ENCODE measurements at regions not wholly inside any gene's neighbourhood (a gene's known extent, or its start where the extent isn't known, plus 50 kb on each side); places are given as distances from the start of the nearest gene placed in this dataset.

GRCh38 chr1:87715471-87715870 lies 386.8 kb downstream of the LMO4 start:
- H3K4me3 ChIP-seq (ENCODE audit: low read depth in 1 of 2, low read length in 2 of 2) = no peak overlapping the region
- H3K36me3 ChIP-seq (ENCODE audit: insufficient read depth, low read length) = no peaks in the 10 kb centered on the region
- no peaks in the 10 kb centered on the region for H3K27me3 ChIP-seq (ENCODE audit: control insufficient read depth in 1 of 2, insufficient read depth in 2 of 2, low read length in 2 of 2)
- H3K9me3 ChIP-seq (ENCODE audit: low read length) = no peaks in the 10 kb centered on the region
- H3K9ac ChIP-seq (ENCODE audit: low read length) = no peak overlapping the region
- peaks cover 9% of the 10 kb centered on the region for H3K4me1 ChIP-seq (ENCODE audit: insufficient read depth, low read length)
- H3K27ac ChIP-seq (ENCODE audit: low read depth, low read length) = no peak overlapping the region

- Histone ChIP-seq H3K36me3 (ENCODE audit: insufficient read depth, low read length) (no peaks in the 10 kb centered on the region), H3K9ac (ENCODE audit: low read length) (no peak overlapping the region), H3K9me3 (ENCODE audit: low read length) (no peaks in the 10 kb centered on the region), H3K27me3 (ENCODE audit: control insufficient read depth in 1 of 2, insufficient read depth in 2 of 2, low read length in 2 of 2) (no peaks in the 10 kb centered on the region), H3K4me3 (ENCODE audit: low read depth in 1 of 2, low read length in 2 of 2) (no peak overlapping the region), H3K27ac (ENCODE audit: low read depth, low read length) (no peak overlapping the region), H3K4me1 (ENCODE audit: insufficient read depth, low read length) (peaks cover 9% of the 10 kb centered on the region)
Measured at GRCh38 chr1:87717157-87717670, 388.5 kb downstream of the LMO4 start.

DNA sequence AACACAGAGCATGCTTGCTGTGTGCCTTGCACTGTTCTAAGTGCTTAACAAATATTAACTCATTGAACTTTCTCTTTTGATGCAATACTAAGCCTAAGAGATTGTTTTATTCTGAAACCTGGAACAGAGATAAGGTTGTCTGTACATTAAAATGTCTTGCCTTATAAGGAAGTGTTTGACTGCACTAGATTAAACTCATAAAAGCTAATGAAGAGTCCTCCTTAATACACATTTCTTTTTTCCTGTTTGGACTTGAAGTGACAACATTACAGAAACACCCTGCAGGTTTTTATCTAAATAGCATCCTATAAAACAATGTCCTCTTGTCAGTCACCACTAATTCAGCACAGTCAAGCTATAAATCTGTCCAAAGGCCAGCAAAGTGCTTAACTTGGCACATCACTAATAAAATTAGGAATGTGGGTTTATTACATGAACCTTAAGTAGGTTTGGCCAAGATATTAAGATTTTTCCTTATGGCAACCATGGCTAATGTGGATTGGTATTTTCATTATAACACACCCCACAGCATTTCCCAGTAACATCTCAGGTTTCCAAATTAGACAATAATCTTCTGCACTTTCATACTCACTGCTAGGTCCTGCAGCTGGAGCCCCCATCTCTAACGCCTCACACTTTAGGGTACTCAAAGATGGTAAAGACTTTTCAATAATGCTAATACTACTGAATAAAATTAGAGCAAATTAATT lies 389.7 kb downstream of the LMO4 start:
- Histone ChIP-seq H3K4me3 (ENCODE audit: low read depth in 1 of 2, low read length in 2 of 2) (no peak overlapping the region), H3K27ac (ENCODE audit: low read depth, low read length) (no peak overlapping the region), H3K9ac (ENCODE audit: low read length) (no peak overlapping the region), H3K9me3 (ENCODE audit: low read length) (no peaks in the 10 kb centered on the region), H3K4me1 (ENCODE audit: insufficient read depth, low read length) (peaks cover 9% of the 10 kb centered on the region), H3K36me3 (ENCODE audit: insufficient read depth, low read length) (no peaks in the 10 kb centered on the region), H3K27me3 (ENCODE audit: control insufficient read depth in 1 of 2, insufficient read depth in 2 of 2, low read length in 2 of 2) (no peaks in the 10 kb centered on the region)

DNA sequence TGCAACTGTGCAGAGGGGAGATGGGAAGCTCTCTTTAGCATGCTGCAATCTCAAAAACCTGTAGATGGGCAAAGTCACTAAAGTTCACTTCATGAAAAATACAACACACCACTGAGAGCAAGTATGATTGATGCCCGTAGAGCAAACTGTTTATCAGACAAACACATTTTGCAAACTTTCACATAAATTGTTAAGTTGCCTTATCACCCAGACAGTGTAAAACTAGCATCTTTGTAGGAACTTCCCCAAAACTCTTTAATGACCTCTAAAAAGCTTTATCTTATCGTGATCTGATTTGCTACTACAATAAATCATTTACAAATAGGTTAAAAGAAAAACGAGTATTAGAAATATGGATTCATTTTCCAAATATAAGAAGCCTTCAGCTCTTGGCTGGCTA lies 391.0 kb downstream of the LMO4 start:
- H3K27me3 ChIP-seq (ENCODE audit: control insufficient read depth in 1 of 2, insufficient read depth in 2 of 2, low read length in 2 of 2) = no peaks in the 10 kb centered on the region
- no peak overlapping the region for H3K27ac ChIP-seq (ENCODE audit: low read depth, low read length)
- no peak overlapping the region for H3K9ac ChIP-seq (ENCODE audit: low read length)
- H3K4me1 ChIP-seq (ENCODE audit: insufficient read depth, low read length) = peaks cover 9% of the 10 kb centered on the region
- H3K4me3 ChIP-seq (ENCODE audit: low read depth in 1 of 2, low read length in 2 of 2) = no peak overlapping the region
- no peaks in the 10 kb centered on the region for H3K9me3 ChIP-seq (ENCODE audit: low read length)
- H3K36me3 ChIP-seq (ENCODE audit: insufficient read depth, low read length) = no peaks in the 10 kb centered on the region

- no peak overlapping the region for H3K9ac ChIP-seq (ENCODE audit: low read length)
- H3K4me3 ChIP-seq (ENCODE audit: low read depth in 1 of 2, low read length in 2 of 2) = no peak overlapping the region
- H3K27me3 ChIP-seq (ENCODE audit: control insufficient read depth in 1 of 2, insufficient read depth in 2 of 2, low read length in 2 of 2) = no peaks in the 10 kb centered on the region
- peaks cover 9% of the 10 kb centered on the region for H3K4me1 ChIP-seq (ENCODE audit: insufficient read depth, low read length)
- no peaks in the 10 kb centered on the region for H3K36me3 ChIP-seq (ENCODE audit: insufficient read depth, low read length)
- H3K9me3 ChIP-seq (ENCODE audit: low read length) = no peaks in the 10 kb centered on the region
- H3K27ac ChIP-seq (ENCODE audit: low read depth, low read length) = no peak overlapping the region
Measured at GRCh38 chr1:87720561-87720960, 391.9 kb downstream of the LMO4 start.

DNA sequence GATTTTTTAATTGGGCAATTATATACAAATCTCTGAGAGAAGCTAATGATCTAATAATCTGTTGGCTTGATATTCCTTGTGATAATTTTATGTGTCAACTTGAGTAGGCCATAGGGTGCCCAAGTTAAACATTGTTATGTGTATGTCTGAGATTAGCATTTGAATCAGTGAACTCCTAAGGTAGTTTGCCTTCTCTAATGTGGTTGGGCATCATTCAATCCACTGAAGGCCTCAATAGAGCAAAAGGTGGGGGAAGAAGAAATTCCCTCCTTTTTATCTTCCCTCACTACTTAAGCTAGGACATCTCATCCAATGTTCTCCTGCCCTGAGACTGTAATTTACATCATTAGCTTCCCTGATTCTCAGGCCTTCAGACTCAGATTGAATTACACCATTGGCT lies 394.5 kb downstream of the LMO4 start:
- H3K36me3 ChIP-seq (ENCODE audit: insufficient read depth, low read length) = no peaks in the 10 kb centered on the region
- no peaks in the 10 kb centered on the region for H3K9me3 ChIP-seq (ENCODE audit: low read length)
- no peak overlapping the region for H3K27ac ChIP-seq (ENCODE audit: low read depth, low read length)
- no peak overlapping the region for H3K9ac ChIP-seq (ENCODE audit: low read length)
- H3K27me3 ChIP-seq (ENCODE audit: control insufficient read depth in 1 of 2, insufficient read depth in 2 of 2, low read length in 2 of 2) = no peaks in the 10 kb centered on the region
- H3K4me1 ChIP-seq (ENCODE audit: insufficient read depth, low read length) = peaks cover 5% of the 10 kb centered on the region
- no peak overlapping the region for H3K4me3 ChIP-seq (ENCODE audit: low read depth in 1 of 2, low read length in 2 of 2)

GRCh38 chr1:87728169-87728568 lies 399.5 kb downstream of the LMO4 start:
- Histone ChIP-seq H3K27ac (ENCODE audit: low read depth, low read length) (no peak overlapping the region), H3K4me3 (ENCODE audit: low read depth in 1 of 2, low read length in 2 of 2) (no peak overlapping the region), H3K9ac (ENCODE audit: low read length) (no peak overlapping the region), H3K9me3 (ENCODE audit: low read length) (no peaks in the 10 kb centered on the region), H3K36me3 (ENCODE audit: insufficient read depth, low read length) (no peaks in the 10 kb centered on the region), H3K4me1 (ENCODE audit: insufficient read depth, low read length) (no peaks in the 10 kb centered on the region), H3K27me3 (ENCODE audit: control insufficient read depth in 1 of 2, insufficient read depth in 2 of 2, low read length in 2 of 2) (no peaks in the 10 kb centered on the region)

DNA sequence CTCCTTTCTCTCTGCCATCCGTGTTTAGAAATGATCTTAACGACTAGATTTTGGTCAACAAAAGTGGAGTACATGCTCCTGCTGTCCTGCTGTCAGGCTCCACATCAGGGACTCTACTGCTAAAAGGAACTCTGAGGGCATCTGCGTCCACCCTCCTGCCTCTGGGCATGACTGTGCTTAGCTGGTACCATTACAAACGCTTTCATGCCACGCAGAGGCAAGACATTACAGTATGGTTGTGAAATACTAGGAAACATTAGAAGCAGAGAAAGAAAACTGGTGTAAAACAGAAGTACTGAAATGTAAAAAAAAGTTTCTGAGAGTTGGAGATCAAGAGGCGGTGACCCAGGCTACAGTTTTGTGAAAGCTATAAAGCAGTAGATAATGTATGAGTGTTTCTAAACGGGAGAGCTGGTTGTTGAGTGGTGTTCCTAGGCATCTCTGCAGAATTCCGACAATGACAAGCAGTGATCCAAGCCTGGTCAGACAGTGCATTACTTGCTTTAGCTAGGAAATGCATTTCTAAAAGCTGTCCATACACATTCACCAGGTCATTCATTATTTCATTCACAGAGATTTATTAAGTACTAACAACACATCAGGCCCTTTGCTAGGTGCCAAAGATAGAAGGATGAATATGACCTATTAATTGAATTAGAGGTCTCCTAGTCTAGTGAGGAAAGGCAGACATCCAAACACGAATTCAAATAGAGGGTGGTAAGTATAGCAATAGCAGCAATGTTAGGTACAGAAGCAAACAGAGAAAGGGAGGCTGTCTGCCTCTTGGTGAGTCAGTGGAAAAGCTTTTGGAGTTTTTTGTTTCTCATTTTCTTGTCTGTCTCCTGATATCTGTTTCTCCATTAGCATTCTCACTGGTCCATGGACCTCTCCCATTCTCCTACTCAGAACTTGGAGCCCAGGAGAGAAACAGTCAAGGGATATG lies 401.9 kb downstream of the LMO4 start:
- no peaks in the 10 kb centered on the region for H3K9me3 ChIP-seq (ENCODE audit: low read length)
- H3K4me1 ChIP-seq (ENCODE audit: insufficient read depth, low read length) = no peaks in the 10 kb centered on the region
- no peaks in the 10 kb centered on the region for H3K27me3 ChIP-seq (ENCODE audit: control insufficient read depth in 1 of 2, insufficient read depth in 2 of 2, low read length in 2 of 2)
- no peak overlapping the region for H3K4me3 ChIP-seq (ENCODE audit: low read depth in 1 of 2, low read length in 2 of 2)
- no peak overlapping the region for H3K27ac ChIP-seq (ENCODE audit: low read depth, low read length)
- no peaks in the 10 kb centered on the region for H3K36me3 ChIP-seq (ENCODE audit: insufficient read depth, low read length)
- no peak overlapping the region for H3K9ac ChIP-seq (ENCODE audit: low read length)

- no peak overlapping the region for H3K27ac ChIP-seq (ENCODE audit: low read depth, low read length)
- H3K4me3 ChIP-seq (ENCODE audit: low read depth in 1 of 2, low read length in 2 of 2) = no peak overlapping the region
- no peaks in the 10 kb centered on the region for H3K36me3 ChIP-seq (ENCODE audit: insufficient read depth, low read length)
- no peaks in the 10 kb centered on the region for H3K4me1 ChIP-seq (ENCODE audit: insufficient read depth, low read length)
- no peaks in the 10 kb centered on the region for H3K27me3 ChIP-seq (ENCODE audit: control insufficient read depth in 1 of 2, insufficient read depth in 2 of 2, low read length in 2 of 2)
- no peak overlapping the region for H3K9ac ChIP-seq (ENCODE audit: low read length)
- H3K9me3 ChIP-seq (ENCODE audit: low read length) = no peaks in the 10 kb centered on the region
Measured at GRCh38 chr1:87733386-87733785, 404.7 kb downstream of the LMO4 start.

DNA sequence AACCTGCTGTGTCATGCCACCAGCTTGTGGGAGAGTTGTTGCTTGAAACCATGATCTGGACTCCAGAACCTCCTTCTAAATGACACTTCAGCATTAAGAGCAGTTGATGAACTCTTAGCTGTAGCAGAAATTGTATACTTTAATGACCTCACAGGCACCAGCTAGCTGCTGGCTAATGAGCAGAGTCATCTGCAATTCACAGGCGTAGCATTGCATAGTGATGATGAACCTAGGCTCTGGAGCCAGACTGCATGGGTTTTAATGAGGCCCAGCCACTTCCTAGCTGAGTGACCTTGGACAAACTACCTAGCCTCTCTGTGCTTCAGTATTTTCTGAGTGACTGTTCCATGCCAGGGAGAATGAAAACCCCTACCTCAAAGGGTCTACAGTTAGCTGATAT lies 407.1 kb downstream of the LMO4 start:
- Histone ChIP-seq H3K9ac (ENCODE audit: low read length) (no peak overlapping the region), H3K9me3 (ENCODE audit: low read length) (no peaks in the 10 kb centered on the region), H3K27ac (ENCODE audit: low read depth, low read length) (no peak overlapping the region), H3K27me3 (ENCODE audit: control insufficient read depth in 1 of 2, insufficient read depth in 2 of 2, low read length in 2 of 2) (no peaks in the 10 kb centered on the region), H3K4me3 (ENCODE audit: low read depth in 1 of 2, low read length in 2 of 2) (no peak overlapping the region), H3K4me1 (ENCODE audit: insufficient read depth, low read length) (no peaks in the 10 kb centered on the region), H3K36me3 (ENCODE audit: insufficient read depth, low read length) (no peaks in the 10 kb centered on the region)

GRCh38 chr1:87739141-87739540 lies 410.5 kb downstream of the LMO4 start:
- Histone ChIP-seq H3K9me3 (ENCODE audit: low read length) (no peaks in the 10 kb centered on the region), H3K9ac (ENCODE audit: low read length) (no peak overlapping the region), H3K36me3 (ENCODE audit: insufficient read depth, low read length) (no peaks in the 10 kb centered on the region), H3K27me3 (ENCODE audit: control insufficient read depth in 1 of 2, insufficient read depth in 2 of 2, low read length in 2 of 2) (no peaks in the 10 kb centered on the region), H3K4me1 (ENCODE audit: insufficient read depth, low read length) (no peaks in the 10 kb centered on the region), H3K27ac (ENCODE audit: low read depth, low read length) (no peak overlapping the region), H3K4me3 (ENCODE audit: low read depth in 1 of 2, low read length in 2 of 2) (no peak overlapping the region)

All from muscle layer of colon (tissue), 2 donors.